ENCODE measurements at regions not wholly inside any gene's neighbourhood (a gene's known extent, or its start where the extent isn't known, plus 50 kb on each side); places are given as distances from the start of the nearest gene placed in this dataset.

GRCh38 chr12:43638806-43639205, 86.8 kb upstream of the ADAMTS20 start:
- no peaks in the 10 kb centered on the region for H3K9me3 Mint-ChIP-seq
- POLR2A ChIA-PET = interaction anchor here (1.0 kb wide), 1 partner anchor 11 kb away, joined by 3 read pairs; no protein-coding TSS in a partner anchor
- no peak for ATAC-seq (ENCODE audit: poor library complexity)

GRCh38 chr12:43636725-43637463, 84.9 kb upstream of the ADAMTS20 start:
- Histone ChIP-seq H3K4me1 (ENCODE audit: insufficient read depth, low read length) (no peaks in the 10 kb centered on the region), H3K36me3 (ENCODE audit: insufficient read depth, low read length) (no peaks in the 10 kb centered on the region), H3K4me3 (ENCODE audit: low read length) (no peak overlapping the region), H3K27ac (ENCODE audit: low read depth in 1 of 2, low read length in 2 of 2) (no peak overlapping the region), H3K9me3 (ENCODE audit: control insufficient read depth in 1 of 2, insufficient read depth in 1 of 2, low read length in 2 of 2) (no peaks in the 10 kb centered on the region), H3K27me3 (ENCODE audit: control insufficient read depth in 1 of 2, insufficient read depth in 2 of 2, low read length in 2 of 2) (peaks cover 0 to 7% of the 10 kb centered on the region in 2 experiments)
- ATAC-seq (ENCODE audit: poor library complexity) (no peak), DNase-seq (no peak)
- ChIA-PET POLR2A (no interaction called here), CTCF (no interaction called here)
- Mint-ChIP-seq H3K27me3 (peaks cover 18% of the 10 kb centered on the region), H3K27ac (no peak overlapping the region), H3K4me1 (ENCODE audit: low read depth) (no peaks in the 10 kb centered on the region), H3K4me3 (no peak overlapping the region), H3K36me3 (ENCODE audit: low read depth) (no peaks in the 10 kb centered on the region), H3K9me3 (no peaks in the 10 kb centered on the region)
- intact Hi-C loops (cut with DNase I, micrococcal nuclease) = no loop called here
- TF ChIP-seq CTCF (IDR thresholded peaks at IDR 0.05) = no peak

More at GRCh38 chr12:43638806-43639205, 86.8 kb upstream of the ADAMTS20 start:
- Histone ChIP-seq H3K27me3 (ENCODE audit: control insufficient read depth in 1 of 2, insufficient read depth in 2 of 2, low read length in 2 of 2) (peaks cover 0 to 7% of the 10 kb centered on the region in 2 experiments), H3K36me3 (ENCODE audit: insufficient read depth, low read length) (no peaks in the 10 kb centered on the region), H3K4me1 (ENCODE audit: insufficient read depth, low read length) (no peaks in the 10 kb centered on the region), H3K4me3 (ENCODE audit: low read length) (no peak overlapping the region), H3K9me3 (ENCODE audit: control insufficient read depth in 1 of 2, insufficient read depth in 1 of 2, low read length in 2 of 2) (no peaks in the 10 kb centered on the region), H3K27ac (ENCODE audit: low read depth in 1 of 2, low read length in 2 of 2) (no peak overlapping the region)
- no peak for TF ChIP-seq CTCF (IDR thresholded peaks at IDR 0.05)
- H3K27me3 Mint-ChIP-seq = peaks cover 8% of the 10 kb centered on the region
- H3K4me1 Mint-ChIP-seq (ENCODE audit: low read depth) = no peaks in the 10 kb centered on the region
- no peak for DNase-seq
- CTCF ChIA-PET = no interaction called here
- H3K27ac Mint-ChIP-seq = no peak overlapping the region
- H3K36me3 Mint-ChIP-seq (ENCODE audit: low read depth) = no peaks in the 10 kb centered on the region
- no peak overlapping the region for H3K4me3 Mint-ChIP-seq
- intact Hi-C loops (cut with DNase I, micrococcal nuclease) = no loop called here

GRCh38 chr12:43621262-43621661, 69.3 kb upstream of the ADAMTS20 start:
- no peak for DNase-seq
- Mint-ChIP-seq H3K4me3 (no peak overlapping the region), H3K36me3 (ENCODE audit: low read depth) (no peaks in the 10 kb centered on the region), H3K27me3 (no peaks in the 10 kb centered on the region), H3K9me3 (no peaks in the 10 kb centered on the region), H3K4me1 (ENCODE audit: low read depth) (no peaks in the 10 kb centered on the region), H3K27ac (no peak overlapping the region)
- ChIA-PET CTCF (no interaction called here), POLR2A (no interaction called here)
- ATAC-seq (ENCODE audit: poor library complexity) = no peak
- no peak for TF ChIP-seq CTCF (IDR thresholded peaks at IDR 0.05)
- intact Hi-C loops (cut with DNase I, micrococcal nuclease) = no loop called here
- Histone ChIP-seq H3K27ac (ENCODE audit: low read depth in 1 of 2, low read length in 2 of 2) (no peak overlapping the region), H3K36me3 (ENCODE audit: insufficient read depth, low read length) (no peaks in the 10 kb centered on the region), H3K4me1 (ENCODE audit: insufficient read depth, low read length) (no peaks in the 10 kb centered on the region), H3K27me3 (ENCODE audit: control insufficient read depth in 1 of 2, insufficient read depth in 2 of 2, low read length in 2 of 2) (no peaks in the 10 kb centered on the region), H3K9me3 (ENCODE audit: control insufficient read depth in 1 of 2, insufficient read depth in 1 of 2, low read length in 2 of 2) (peaks cover 0 to 8% of the 10 kb centered on the region in 2 experiments), H3K4me3 (ENCODE audit: low read length) (no peak overlapping the region)
